LNCaP clone FGC (cell line): ENCODE measurements at regions not wholly inside any gene's neighbourhood (a gene's known extent, or its start where the extent isn't known, plus 50 kb on each side); places are given as distances from the start of the nearest gene placed in this dataset.

Experiments
- DNase-seq: peaks from one replicate; pipeline ENCODE4 v3.0.0-alpha.2; 2011; ENCODE audit warnings: low read depth
- H3K4me3 ChIP-seq: 2 replicates; pipeline ENCODE4 v1.5.1; 2011; ENCODE audit warnings: mild to moderate bottlenecking, low read depth, low read length, control low read depth
- CTCF ChIP-seq: IDR thresholded peaks from 2 replicates; pipeline ENCODE4 v1.5.1; 2012; ENCODE audit warnings: mild to moderate bottlenecking; ENCODE audit not compliant: control insufficient read depth, insufficient read depth; ENCODE audit errors: extremely low read depth

GRCh38 chr12:38123566-38124246, 192.9 kb upstream of the ALG10B start:
- H3K4me3 ChIP-seq, result no peak overlapping the region
- TF ChIP-seq CTCF, result no peak
- no peak for DNase-seq

GRCh38 chr12:38124247-38125012, 192.1 kb upstream of the ALG10B start:
- no peak overlapping the region for H3K4me3 ChIP-seq
- TF ChIP-seq CTCF, result no peak
- DNase-seq, result peak; percentile 18

GRCh38 chr12:38132139-38132538, 184.4 kb upstream of the ALG10B start:
- no peak for TF ChIP-seq CTCF
- H3K4me3 ChIP-seq, result no peak overlapping the region
- no peak for DNase-seq

GRCh38 chr12:38137287-38137686, 179.3 kb upstream of the ALG10B start:
- no peak for DNase-seq
- TF ChIP-seq CTCF, result no peak
- no peak overlapping the region for H3K4me3 ChIP-seq

- no peak for TF ChIP-seq CTCF
- DNase-seq, result no peak
- H3K4me3 ChIP-seq, result peak overlapping the region; percentile 63
These were observed 178.9 kb upstream of the ALG10B start for GRCh38 chr12:38137716-38138115.

- peak; percentile 88 for TF ChIP-seq CTCF
- H3K4me3 ChIP-seq, result peak overlapping the region; percentile 63
- peak; percentile 64 for DNase-seq
These were observed 178.1 kb upstream of the ALG10B start for GRCh38 chr12:38138225-38139221.
